GM12891 (cell line): ENCODE measurements at regions not wholly inside any gene's neighbourhood (a gene's known extent, or its start where the extent isn't known, plus 50 kb on each side); places are given as distances from the start of the nearest gene placed in this dataset.

Experiments used
- POLR2A ChIP-seq: IDR thresholded peaks from 2 replicates; pipeline ENCODE4 v1.6.1; 2011; ENCODE audit warnings: low read depth, low read length, control low read depth
- POLR2AphosphoS5 ChIP-seq: IDR thresholded peaks from 2 replicates; pipeline ENCODE4 v1.6.1; 2011; ENCODE audit warnings: low read depth, low read length, control low read depth
- TAF1 ChIP-seq: IDR thresholded peaks from 2 replicates; pipeline ENCODE4 v1.6.1; 2011; ENCODE audit warnings: low read depth, low read length, control low read depth

- TF ChIP-seq POLR2A (no peak), TAF1 (no peak), POLR2AphosphoS5 (no peak)
These were observed 879.7 kb upstream of the EEF2KMT start for GRCh38 chr16:5977329-5977728.
